Germinal center (tissue), 1 donor: ENCODE measurements at regions not wholly inside any gene's neighbourhood (a gene's known extent, or its start where the extent isn't known, plus 50 kb on each side); places are given as distances from the start of the nearest gene placed in this dataset.

Experiments used
- DNase-seq: peaks from one replicate; pipeline ENCODE4 v3.0.0; 2012; ENCODE audit warnings: mixed read lengths, low spot score

DNA sequence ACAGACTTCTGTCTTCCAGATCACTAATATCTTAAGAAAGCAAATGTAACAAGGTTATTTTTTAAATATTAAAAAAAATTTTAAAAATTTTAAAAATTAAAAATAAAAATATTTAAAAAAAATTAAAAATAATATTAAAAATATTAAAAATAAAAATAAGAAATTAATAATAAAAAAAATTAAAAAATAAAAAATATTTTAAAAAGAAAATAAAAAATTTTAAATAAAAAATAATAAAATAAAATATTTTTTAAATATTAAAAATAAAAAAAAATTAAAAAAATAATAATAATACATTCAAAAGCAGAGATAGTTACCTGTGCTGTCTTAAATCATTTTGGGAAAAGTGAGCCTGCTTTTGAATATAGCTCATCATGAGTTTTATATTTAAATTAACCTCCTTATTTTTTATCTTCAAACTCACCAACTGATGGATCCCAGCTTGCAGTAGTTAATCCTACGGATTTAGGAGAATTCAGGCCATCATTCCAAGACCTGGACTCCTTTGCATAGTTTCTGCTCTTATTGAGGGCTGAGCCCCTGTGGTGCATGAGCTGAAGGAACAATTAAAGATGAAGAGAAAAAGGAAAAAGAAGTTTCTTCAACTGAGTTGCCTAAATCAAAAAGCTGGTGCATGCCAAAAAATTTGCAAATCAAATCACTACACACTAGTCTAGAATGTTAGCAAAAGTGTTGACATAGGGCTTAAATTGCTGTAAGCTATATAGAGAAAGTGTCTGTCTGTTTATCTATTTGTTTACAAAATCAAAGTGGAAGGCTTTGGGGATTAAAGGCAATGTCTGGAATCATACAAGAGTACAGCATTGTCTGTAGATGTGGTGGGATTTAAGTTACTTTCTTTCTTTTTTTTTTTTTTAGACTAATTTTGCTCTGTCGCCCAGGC lies 50.5 kb upstream of the ZNF438 start:
- no peak for DNase-seq

DNA sequence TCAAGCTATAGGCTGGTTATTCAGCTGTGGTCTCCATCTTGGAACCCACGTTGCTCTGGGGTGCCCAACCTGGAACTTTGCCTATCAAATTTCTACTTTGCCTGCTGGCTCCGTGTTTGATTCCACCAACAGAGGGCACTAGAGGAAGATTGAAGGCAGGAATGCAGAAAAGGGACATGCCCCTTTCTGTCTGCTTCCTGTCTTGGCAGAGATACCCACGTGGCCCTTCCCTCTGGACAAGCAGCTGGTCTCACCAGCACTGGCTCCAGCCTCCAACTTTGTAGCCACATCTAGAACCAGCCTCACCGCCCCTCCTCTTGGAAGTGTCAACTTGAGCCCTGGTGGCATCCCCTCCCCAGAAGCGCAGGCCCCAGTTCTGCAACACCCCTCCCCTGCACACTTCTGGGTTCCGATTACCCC lies 52.1 kb upstream of the ZNF438 start:
- DNase-seq: no peak

DNA sequence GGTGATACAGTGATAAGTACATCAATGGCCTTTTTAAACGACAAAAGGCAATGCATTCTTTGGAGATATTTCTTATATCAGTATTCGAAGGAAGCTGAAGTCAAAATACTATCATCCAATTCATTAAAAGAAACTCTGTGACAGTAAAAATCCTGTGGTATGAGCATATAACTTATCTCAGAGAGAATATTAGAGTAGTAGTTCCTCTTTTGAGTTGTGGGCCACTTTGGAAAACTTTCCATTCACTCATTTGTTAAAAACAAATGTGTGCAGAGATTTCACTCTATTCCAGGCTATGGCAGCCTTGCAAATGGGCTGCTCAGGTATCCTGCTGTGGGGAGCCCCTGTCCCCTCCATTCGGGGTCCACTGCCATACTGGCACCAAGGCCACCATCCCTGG lies 55.3 kb upstream of the ZNF438 start:
- DNase-seq: no peak

DNA sequence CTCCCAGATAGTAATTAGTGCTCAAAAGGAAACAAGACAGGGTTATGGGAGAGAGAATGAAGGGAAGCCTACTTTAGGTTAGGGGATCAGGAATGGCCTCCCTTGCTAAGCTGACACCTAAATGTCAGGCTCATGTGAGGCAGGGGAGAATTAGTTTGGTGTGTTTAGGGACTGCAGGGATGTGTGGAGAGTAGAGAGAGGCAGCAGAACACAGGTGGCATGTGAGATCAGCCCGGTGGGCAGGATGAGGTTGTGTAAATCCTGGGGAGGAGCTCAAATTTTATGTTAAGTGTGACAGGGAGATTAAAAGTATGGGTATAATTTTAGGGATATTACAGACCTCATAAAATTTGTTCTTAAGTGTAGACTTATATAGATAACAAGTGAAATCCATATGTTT lies 56.2 kb upstream of the ZNF438 start:
- DNase-seq: no peak

DNA sequence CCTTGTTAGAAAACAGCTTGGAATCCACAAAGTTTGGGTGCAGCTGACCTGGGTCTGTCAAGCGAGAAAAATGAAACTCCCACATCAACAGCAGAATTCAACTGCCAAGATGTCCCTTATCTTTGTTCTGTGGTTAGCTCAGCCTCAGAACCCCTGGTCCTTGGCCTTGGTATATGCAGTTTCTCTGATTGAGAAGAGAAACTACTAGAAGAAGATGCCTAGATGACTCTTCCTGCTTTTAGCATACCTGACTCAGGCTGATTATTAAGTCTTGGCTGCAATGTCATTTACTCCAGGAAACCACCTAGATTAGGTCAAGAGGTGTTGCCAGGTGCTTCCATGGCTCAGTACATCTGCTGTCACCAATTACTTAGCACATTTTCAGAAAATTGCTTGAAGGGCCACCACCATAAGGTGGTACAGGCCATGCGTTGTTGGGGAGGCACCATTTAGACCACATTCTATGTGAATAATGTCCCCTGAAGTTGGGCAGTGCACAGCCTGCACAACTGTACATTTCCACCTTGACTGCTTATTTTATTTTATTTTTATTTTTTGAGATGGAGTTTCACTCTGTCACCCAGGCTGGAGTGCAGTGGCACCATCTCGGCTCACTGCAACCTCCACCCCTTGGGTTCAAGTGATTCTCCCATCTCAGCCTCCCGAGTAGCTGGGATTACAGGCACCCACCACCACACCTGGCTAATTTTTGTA lies 59.4 kb upstream of the ZNF438 start:
- DNase-seq: no peak

DNA sequence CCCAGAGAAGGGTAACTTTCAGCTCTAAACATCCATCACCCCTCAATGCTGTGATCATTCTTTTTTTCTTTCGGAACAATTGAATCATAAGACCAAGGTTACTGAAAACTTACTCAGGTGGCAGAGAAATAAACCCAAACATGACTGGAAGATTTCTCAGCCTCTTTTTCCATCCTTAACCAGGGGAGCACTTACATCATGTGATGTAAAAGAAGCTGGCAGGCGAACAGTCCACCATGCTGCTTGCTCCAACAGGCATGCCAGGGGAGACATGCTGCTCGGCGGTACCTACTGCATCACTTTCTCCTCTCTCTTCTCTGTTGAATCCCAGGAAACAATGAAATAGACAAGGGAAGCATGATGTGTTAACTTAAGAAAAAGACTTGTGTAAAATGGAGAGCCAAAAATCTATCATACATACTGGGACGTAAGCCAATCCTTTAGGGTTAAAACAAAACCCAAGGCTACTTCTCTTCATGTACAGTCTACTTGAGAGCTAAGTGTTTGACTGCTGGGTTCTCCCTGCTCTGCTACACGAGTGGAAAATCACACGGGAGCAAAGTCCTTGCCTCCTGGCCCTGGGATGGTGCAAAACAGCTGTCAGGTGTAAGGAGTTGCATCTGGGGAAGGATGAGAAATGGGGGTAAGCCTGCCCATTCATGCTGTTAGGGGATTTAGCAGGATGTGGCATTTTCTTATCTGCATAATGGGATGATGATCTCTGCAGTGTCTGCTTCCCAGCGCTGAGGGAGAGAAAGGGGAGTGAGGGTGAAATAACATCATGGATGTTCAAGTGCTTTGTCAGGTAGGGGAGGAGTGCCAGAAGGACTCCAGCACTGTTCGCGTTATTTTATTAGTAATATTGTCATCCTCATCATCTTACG lies 64.3 kb upstream of the ZNF438 start:
- no peak for DNase-seq

DNA sequence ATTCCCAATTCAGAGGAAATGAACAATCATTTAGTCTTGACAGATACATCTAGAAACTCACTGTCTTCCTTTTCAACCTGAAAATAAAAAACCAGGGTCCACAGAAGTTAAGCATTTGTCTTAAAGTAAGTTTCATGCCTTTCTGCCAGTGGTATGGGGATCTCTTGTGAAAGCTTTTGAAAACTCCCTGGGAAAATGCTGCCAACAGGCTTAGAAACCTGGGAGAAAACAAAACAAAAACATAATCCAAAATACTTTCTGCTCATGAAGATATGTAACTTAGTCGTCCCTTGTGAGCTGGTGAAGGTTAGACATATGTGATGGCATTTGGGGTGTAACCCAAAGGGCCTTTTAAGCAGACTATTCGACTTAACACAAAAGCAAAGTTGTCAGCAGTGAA lies 66.4 kb upstream of the ZNF438 start:
- DNase-seq: no peak

DNA sequence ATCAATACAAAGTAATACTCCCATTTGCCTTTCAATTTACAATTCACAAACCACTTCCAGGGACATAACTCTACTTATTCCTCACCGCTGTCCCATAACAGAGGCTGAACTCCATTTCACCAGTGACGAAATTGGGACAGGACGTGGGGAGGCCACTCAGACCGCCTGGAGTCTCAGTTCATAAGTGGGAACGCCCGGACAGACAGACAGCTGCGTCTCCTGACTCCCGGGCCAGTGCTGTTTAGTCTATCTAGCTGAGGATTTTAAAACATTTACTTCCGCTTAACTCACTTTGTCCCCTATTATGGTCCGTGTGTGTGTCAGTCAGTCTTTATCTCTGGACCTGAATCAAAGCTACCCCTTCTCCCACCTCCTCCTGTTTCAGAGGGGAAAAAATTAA lies 67.4 kb upstream of the ZNF438 start:
- DNase-seq: no peak

DNA sequence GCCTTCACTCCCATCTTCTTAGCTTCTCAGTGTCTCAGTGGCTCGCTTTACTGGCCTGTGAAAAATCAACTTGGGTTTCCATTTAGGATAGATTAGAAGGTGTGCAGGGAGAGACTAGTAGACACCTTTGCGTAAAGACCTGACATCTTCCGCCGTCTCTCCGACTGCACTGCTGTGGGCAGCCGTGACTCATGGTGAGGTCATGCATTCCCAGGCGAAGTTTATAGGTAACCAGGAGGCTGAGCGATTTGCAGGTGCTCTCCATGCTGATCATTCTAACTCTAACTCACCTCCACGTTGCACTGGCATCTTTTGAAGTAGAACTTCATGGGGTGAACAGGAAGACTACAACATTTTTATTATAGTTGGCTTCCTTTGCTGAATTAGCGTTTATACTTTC lies 68.0 kb upstream of the ZNF438 start:
- no peak for DNase-seq

DNA sequence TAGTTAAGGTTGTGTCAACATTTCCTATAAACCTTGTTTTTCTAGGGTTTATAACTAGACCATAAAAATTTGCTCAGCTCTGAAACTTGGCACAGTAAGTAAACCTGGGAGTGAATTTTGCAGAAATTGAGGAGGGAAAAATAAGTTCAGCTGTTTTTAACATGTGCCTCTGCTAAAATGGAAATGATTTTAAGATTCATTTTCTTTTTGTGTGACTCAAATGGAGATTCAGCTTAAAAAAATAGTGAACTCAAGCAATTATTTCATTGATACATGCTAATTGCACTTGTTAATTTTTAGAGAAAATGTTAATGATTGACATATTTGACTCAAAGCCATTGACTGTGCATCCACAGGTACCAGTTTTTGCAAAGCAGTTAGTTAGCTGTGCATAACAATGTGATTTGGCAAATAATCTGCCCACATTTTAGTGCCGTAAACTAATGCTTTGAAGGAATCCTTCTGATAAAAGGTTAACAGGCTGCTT lies 68.5 kb upstream of the ZNF438 start:
- no peak for DNase-seq

DNA sequence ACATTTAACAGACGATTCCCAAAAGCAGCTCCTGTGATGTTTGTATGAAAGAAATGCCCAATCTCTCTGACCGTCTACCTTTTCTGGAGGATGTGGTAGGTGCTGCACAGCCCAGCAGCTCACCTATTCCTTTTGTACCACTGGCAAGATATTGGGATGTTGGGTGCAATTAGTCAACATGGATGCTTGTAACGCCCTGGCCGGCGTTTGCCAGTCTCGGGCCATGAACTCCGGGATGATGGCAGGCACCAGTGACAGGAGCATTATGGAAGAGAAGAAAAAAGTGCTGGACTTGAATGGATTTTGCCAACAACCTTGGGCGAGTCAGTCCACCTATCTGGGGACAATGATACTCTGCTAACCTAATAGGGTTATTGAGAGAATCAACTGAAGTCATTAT lies 69.0 kb upstream of the ZNF438 start:
- no peak for DNase-seq

DNA sequence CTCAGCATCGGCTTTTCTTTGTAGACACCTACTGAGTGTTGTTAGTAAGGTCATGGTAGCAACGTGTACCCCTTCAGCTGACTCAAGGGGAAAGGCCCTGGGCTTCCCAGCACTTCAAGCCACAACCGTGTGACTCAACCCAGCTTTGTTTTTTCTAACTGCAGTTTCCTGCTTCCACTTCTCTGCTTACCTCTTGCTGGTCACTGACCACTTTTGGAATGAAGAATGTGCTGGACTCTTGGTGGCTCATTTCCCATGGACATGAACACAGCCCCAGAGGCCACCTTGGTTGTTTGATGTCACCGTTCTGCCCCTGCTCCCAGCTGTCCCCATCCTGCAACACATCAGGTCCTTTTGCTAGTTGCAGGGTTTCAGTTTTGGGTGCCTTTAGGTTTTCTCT lies 69.5 kb upstream of the ZNF438 start:
- no peak for DNase-seq

DNA sequence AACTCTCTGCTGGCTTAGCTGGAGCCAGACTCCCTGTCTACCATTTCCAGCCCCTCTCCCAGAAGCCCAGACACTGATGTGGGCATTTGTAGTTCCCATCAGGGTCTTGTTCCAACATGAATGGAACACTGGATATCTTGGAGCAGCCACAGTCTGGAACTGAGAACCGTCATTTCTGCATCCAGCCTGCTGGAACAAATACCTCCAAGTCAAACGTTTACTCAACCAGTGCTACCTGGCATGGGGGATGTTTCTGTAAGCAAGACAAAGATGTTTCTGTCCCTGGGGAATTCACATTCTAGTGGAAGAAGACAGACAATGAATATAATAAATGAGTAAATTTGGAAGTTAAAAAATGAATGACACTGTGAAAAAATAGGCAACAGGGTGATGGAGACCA lies 70.8 kb upstream of the ZNF438 start:
- no peak for DNase-seq

DNA sequence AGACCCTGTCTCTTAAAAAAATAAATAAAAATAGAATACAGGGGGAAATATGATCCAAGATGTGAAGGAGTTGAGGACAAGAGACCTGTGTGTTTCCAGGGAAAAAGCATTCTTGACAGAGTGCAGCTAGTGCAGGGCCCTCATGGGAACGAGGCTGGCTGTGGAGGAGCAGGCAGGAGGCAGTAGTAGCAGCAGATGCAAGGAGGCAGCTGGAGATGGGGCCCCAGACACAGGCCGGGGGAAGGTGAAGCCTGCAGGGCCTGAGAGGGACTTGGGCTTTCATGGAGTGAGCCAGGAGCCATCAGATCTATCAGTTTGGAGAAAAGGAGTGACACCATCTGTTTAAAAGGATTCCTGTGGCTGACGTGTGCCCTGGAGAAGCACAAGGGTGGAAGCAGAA lies 71.4 kb upstream of the ZNF438 start:
- DNase-seq: no peak

DNA sequence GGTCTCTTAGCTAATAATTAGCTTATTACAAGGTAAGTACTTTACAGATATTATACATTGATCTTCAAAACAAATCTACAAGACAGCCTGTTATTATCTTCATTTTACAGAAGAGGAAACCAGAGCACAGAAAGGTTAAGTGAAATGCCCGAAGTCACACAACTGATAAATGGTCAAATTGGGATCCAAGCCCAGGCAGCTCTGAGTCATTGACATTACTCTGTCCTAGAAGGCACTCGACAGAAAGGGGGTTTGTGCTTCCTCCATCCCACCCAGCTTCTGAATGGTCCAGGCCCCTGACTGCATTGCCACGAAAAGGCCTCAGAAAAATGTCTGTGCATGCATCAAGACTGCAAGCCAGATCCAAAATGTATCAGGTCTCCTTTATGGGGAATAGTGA lies 81.3 kb upstream of the ZNF438 start:
- no peak for DNase-seq

DNA sequence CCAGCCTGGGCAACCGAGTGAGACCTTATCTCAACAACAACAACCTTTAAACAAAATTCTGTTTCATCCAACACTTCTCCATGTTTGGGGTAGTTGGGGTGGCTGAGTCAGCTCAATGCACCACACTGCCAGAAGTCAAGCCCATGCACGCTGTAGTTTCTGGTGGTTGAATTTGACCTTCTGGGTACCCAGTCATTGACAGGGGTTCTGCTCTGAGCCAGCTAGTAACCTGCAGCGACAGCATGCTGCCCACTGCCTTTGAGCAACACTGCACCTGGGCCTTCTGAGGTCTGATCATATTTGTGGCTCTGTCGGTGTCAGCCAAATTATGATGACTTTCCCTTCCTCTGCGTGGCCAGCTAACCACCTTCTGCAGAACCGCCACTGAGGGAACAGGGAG lies 84.6 kb upstream of the ZNF438 start:
- no peak for DNase-seq

DNA sequence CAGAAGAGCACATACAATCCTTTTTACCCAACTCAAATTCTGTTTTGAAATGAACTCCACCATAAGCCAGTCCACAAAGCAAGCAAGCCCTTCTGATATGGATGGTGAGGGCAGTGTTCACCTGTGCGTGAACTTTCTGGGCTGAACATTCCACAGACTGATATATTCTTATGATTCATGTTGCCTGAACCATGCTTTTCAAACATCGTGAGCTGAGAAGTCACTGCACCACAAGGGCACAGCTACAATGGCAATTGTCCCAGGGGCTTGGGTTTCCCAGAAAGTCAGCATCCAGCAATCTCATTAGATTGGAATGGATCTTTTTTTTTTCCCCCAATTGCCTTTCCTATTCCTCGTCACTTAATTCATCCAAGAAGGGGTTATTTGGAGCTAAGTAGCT lies 86.9 kb upstream of the ZNF438 start:
- no peak for DNase-seq

DNA sequence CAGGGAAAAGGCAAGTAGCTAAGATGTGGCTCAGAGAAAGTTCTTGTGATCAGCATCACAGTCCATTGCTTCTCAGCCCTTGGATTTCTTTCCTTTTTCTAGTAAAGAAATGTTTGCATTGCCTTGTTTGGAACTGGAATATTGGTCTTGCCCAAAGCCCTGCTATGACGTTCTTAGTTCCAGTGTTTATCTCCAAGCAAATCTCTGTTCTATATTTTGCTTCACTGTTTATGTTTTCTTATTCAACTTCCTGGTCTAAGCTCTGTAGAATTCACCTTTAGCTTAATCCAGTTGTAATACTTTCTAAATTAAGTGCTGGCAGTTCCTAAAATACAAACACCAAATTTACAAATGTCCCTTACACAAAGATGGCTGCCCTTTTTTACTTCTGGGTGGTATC lies 88.7 kb upstream of the ZNF438 start:
- DNase-seq: no peak

DNA sequence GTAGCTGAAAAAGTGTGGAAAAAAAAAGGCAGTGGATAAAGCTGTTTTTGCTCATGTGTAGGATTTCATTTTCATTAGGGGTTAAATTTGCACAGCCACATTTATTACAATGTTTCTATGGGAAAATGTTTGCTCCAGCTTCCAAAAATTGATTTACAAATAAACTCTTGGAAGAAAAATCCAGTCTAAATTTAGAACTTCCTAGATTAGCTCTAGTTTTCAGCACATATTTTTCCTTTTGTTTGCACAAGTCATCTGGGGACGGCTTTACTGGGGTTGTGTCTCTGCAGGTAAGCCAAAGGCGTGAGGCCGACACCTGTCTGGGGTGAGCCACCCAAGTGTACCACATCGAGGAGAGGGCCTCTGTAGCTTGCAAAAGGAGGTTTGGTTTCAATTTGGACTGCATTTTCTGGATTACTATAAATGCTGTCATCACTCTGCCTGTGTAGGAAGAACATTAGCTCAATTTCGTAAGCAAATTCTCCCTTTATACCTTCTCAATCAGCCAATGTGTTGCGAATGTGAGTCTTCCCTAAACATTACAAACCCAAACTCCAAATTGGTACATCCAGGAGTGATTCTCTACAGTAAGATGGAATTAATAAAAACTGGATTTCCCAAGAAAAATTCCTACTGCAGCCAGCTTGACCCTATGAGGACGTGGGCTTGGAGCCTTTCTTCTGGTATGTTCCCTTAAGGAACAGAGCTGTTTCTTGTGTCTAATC lies 89.5 kb upstream of the ZNF438 start:
- DNase-seq: no peak

DNA sequence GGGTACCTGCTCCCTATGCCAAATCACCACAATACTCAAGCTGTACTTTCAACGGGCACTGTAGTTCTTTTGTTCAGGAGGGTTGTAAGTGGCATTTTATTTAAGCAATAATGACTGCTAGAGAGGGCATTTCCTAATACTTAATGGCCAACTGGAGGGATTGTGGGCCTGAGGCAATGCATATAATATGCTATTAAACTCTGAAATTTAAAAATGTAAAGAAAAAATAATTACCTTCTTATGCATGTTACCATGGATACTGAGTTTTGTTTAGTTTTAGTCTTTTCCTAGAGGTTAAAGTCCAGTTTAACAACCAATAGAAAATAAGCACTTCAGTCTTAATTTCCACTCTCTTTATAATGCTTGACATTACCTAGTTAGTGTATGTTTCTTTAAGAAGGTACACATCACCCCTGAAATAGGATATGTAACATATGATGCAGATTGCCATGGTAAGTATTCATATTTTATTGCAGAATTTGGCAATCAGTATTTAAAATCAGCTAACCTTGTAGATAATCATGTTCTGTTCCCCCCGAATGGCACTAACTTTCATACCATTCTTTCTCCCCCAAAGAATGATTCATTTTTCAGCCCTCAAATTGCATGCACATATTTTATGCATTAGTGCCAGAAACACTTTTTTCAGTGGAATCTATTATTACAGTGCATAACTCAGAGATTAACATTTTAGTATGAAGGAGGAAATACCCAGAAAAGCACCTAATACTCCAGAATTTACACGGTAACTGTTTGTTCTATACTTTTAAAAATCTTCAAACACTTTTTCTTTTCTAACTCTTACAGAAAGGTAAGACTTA lies 90.3 kb upstream of the ZNF438 start:
- DNase-seq: no peak

DNA sequence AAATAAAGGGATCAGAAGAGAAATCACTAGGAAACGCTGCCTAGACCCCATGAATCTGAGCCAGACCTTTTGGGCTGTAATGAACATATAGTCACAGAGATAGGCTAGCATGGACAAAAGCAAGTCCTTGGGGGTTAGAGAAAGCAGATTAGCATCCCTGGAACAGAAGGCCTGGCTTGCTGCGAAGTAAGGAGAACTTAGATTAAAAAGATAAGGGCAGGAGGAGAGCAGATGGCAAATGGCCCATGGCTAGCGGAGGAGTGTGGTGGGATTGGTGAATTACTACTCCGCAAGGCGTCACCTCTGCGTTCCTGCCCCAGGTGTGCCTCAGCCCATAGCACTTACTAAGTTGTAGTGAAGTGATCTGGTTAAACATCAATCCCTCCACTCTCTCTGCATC lies 92.3 kb upstream of the ZNF438 start:
- DNase-seq: no peak
